ENCODE measurements at regions not wholly inside any gene's neighbourhood (a gene's known extent, or its start where the extent isn't known, plus 50 kb on each side); places are given as distances from the start of the nearest gene placed in this dataset.

- Histone ChIP-seq H3K4me3 (IDR thresholded peaks at IDR 0.05; ENCODE audit: insufficient read depth, low read depth, low read length) (no peak overlapping the region), H3K4me2 (no peak overlapping the region), H3K27me3 (ENCODE audit: insufficient read depth, low read depth) (no peaks in the 10 kb centered on the region), H3K4me1 (ENCODE audit: low read depth, poor library complexity, severe bottlenecking) (no peaks in the 10 kb centered on the region), H3K27ac (no peak overlapping the region), H4K20me1 (ENCODE audit: insufficient read depth) (no peaks in the 10 kb centered on the region), H2AFZ (ENCODE audit: low read depth) (no peak overlapping the region), H3K9ac (no peak overlapping the region), H3K79me2 (ENCODE audit: insufficient read depth, low read depth) (no peaks in the 10 kb centered on the region), H3K36me3 (ENCODE audit: insufficient read depth) (no peaks in the 10 kb centered on the region)
- TF ChIP-seq CTCF (conservative IDR thresholded peaks at IDR 0.05; ENCODE audit: low read depth, low read length): no peak
These were observed 428.9 kb upstream of the AUTS2 start for GRCh38 chr7:69169386-69169785.

GRCh38 chr7:69172357-69173077 is 425.8 kb upstream of the AUTS2 start:
- Histone ChIP-seq H3K4me3 (IDR thresholded peaks at IDR 0.05; ENCODE audit: insufficient read depth, low read depth, low read length) (no peak overlapping the region), H3K4me1 (ENCODE audit: low read depth, poor library complexity, severe bottlenecking) (no peaks in the 10 kb centered on the region), H3K79me2 (ENCODE audit: insufficient read depth, low read depth) (no peaks in the 10 kb centered on the region), H3K9ac (no peak overlapping the region), H3K27me3 (ENCODE audit: insufficient read depth, low read depth) (no peaks in the 10 kb centered on the region), H2AFZ (ENCODE audit: low read depth) (no peak overlapping the region), H4K20me1 (ENCODE audit: insufficient read depth) (no peaks in the 10 kb centered on the region), H3K27ac (no peak overlapping the region), H3K4me2 (no peak overlapping the region), H3K36me3 (ENCODE audit: insufficient read depth) (no peaks in the 10 kb centered on the region)
- no peak for TF ChIP-seq CTCF (conservative IDR thresholded peaks at IDR 0.05; ENCODE audit: low read depth, low read length)

- H3K4me1 ChIP-seq (ENCODE audit: low read depth, poor library complexity, severe bottlenecking): no peaks in the 10 kb centered on the region
- no peak for TF ChIP-seq CTCF (conservative IDR thresholded peaks at IDR 0.05; ENCODE audit: low read depth, low read length)
- no peaks in the 10 kb centered on the region for H3K36me3 ChIP-seq (ENCODE audit: insufficient read depth)
- H3K4me3 ChIP-seq (IDR thresholded peaks at IDR 0.05; ENCODE audit: insufficient read depth, low read depth, low read length): no peak overlapping the region
- no peak overlapping the region for H3K4me2 ChIP-seq
- no peak overlapping the region for H2AFZ ChIP-seq (ENCODE audit: low read depth)
- no peak overlapping the region for H3K9ac ChIP-seq
- H3K27ac ChIP-seq: no peak overlapping the region
- H4K20me1 ChIP-seq (ENCODE audit: insufficient read depth): no peaks in the 10 kb centered on the region
- H3K79me2 ChIP-seq (ENCODE audit: insufficient read depth, low read depth): no peaks in the 10 kb centered on the region
- H3K27me3 ChIP-seq (ENCODE audit: insufficient read depth, low read depth): no peaks in the 10 kb centered on the region
These were observed 424.9 kb upstream of the AUTS2 start for GRCh38 chr7:69173341-69173740.

GRCh38 chr7:69173846-69174245 is 424.4 kb upstream of the AUTS2 start:
- H3K9ac ChIP-seq: no peak overlapping the region
- H3K27me3 ChIP-seq (ENCODE audit: insufficient read depth, low read depth): no peaks in the 10 kb centered on the region
- H3K36me3 ChIP-seq (ENCODE audit: insufficient read depth): no peaks in the 10 kb centered on the region
- H4K20me1 ChIP-seq (ENCODE audit: insufficient read depth): no peaks in the 10 kb centered on the region
- H3K27ac ChIP-seq: no peak overlapping the region
- TF ChIP-seq CTCF (conservative IDR thresholded peaks at IDR 0.05; ENCODE audit: low read depth, low read length): no peak
- H3K4me3 ChIP-seq (IDR thresholded peaks at IDR 0.05; ENCODE audit: insufficient read depth, low read depth, low read length): no peak overlapping the region
- H3K4me2 ChIP-seq: no peak overlapping the region
- H3K79me2 ChIP-seq (ENCODE audit: insufficient read depth, low read depth): no peaks in the 10 kb centered on the region
- H3K4me1 ChIP-seq (ENCODE audit: low read depth, poor library complexity, severe bottlenecking): no peaks in the 10 kb centered on the region
- H2AFZ ChIP-seq (ENCODE audit: low read depth): no peak overlapping the region
